PC-3 (cell line): ENCODE measurements at regions not wholly inside any gene's neighbourhood (a gene's known extent, or its start where the extent isn't known, plus 50 kb on each side); places are given as distances from the start of the nearest gene placed in this dataset.

ENCODE experiments used
- ATAC-seq: fragments of 200-7000 bp; cut with Tn5 transposase; 2 replicates; pipeline ENCODE4 v1.9.1; 2020; ENCODE audit warnings: mild to moderate bottlenecking, moderate library complexity
- BruUV-seq: library from RNA; stranded (reverse); fragments of 400-500 nt; replicated peaks from 2 replicates; lab custom pipeline; 2021; lab: Mats Ljungman, UMichigan
- CTCF ChIA-PET: fragments of 300-600 bp; sonication (Branson Sonifier 250); formaldehyde crosslinking; loops from one replicate; lab custom pipeline; 2022; ENCODE audit warnings: antibody characterized with exemption; lab: Charles Lee
- POLR2A ChIA-PET: fragments of 300-600 bp; sonication (Branson Sonifier 250); formaldehyde crosslinking; loops from one replicate; lab custom pipeline; 2022; ENCODE audit warnings: antibody characterized with exemption; ENCODE audit not compliant: unreplicated experiment; lab: Charles Lee
- DNase-seq: peaks from one replicate; pipeline ENCODE4 v3.0.0-alpha.2; 2015
- H2AFZ ChIP-seq: fragments of 300-600 bp; sonication (generic); 2 replicates; pipeline ENCODE4 v1.6.0; 2016; ENCODE audit warnings: antibody characterized with exemption, low read length
- H3F3A ChIP-seq: fragments of 300-600 bp; sonication (generic); one replicate; pipeline ENCODE4 v1.6.0; 2017; ENCODE audit warnings: antibody characterized with exemption, low read length, control low read depth, mild to moderate bottlenecking; ENCODE audit not compliant: unreplicated experiment
- H3K27ac ChIP-seq: fragments of 300-600 bp; sonication (generic); 2 replicates; pipeline ENCODE4 v1.5.1; 2016; ENCODE audit warnings: mild to moderate bottlenecking, low read length
- H3K27me3 ChIP-seq: fragments of 300-600 bp; sonication (generic); 2 replicates; pipeline ENCODE4 v1.6.1; 2016; ENCODE audit warnings: low read length, mixed read lengths
- H3K36me3 ChIP-seq: fragments of 300-600 bp; sonication (generic); 2 replicates; pipeline ENCODE4 v1.6.1; 2016; ENCODE audit warnings: low read depth, mixed run types, low read length, mixed read lengths
- H3K4me1 ChIP-seq: fragments of 300-600 bp; sonication (generic); 2 replicates; pipeline ENCODE4 v1.5.1; 2016; ENCODE audit warnings: low read length; ENCODE audit not compliant: insufficient read depth
- H3K4me2 ChIP-seq: fragments of 300-600 bp; sonication (generic); 2 replicates; pipeline ENCODE4 v1.6.0; 2016; ENCODE audit warnings: low read length
- H3K4me3 ChIP-seq: fragments of 300-600 bp; sonication (generic); 2 replicates; pipeline ENCODE4 v1.5.1; 2016; ENCODE audit warnings: mild to moderate bottlenecking, low read length, mixed read lengths
- H3K79me2 ChIP-seq: fragments of 300-600 bp; sonication (generic); 2 replicates; pipeline ENCODE4 v1.6.1; 2017; ENCODE audit warnings: low read length, mixed read lengths
- H3K9ac ChIP-seq: fragments of 300-600 bp; sonication (generic); 2 replicates; pipeline ENCODE4 v1.6.0; 2016; ENCODE audit warnings: mild to moderate bottlenecking, low read length
- H3K9me2 ChIP-seq: fragments of 300-600 bp; sonication (generic); replicated peaks from 2 replicates; pipeline ENCODE4 v1.6.1; 2016; ENCODE audit warnings: mixed run types, low read length, mixed read lengths
- H3K9me3 ChIP-seq: fragments of 300-600 bp; sonication (generic); 2 replicates; pipeline ENCODE4 v1.6.1; 2016; ENCODE audit warnings: low read length, mixed read lengths
- H4K20me1 ChIP-seq: fragments of 300-600 bp; sonication (generic); 2 replicates; pipeline ENCODE4 v1.6.1; 2016; ENCODE audit warnings: low read length, mixed read lengths
- EZH2 ChIP-seq: fragments of 300-600 bp; sonication (generic); IDR thresholded peaks from one replicate; pipeline ENCODE4 v1.6.1; 2017; ENCODE audit warnings: antibody characterized with exemption, mild to moderate bottlenecking, low read length; ENCODE audit not compliant: unreplicated experiment
- EZH2phosphoT487 ChIP-seq: fragments of 300-600 bp; sonication (generic); IDR thresholded peaks from 2 replicates; pipeline ENCODE4 v1.6.1; 2018; ENCODE audit warnings: mild to moderate bottlenecking, antibody characterized with exemption, low read length, borderline replicate concordance
- intact Hi-C: fragments of 100-400 bp; cut with micrococcal nuclease; formaldehyde crosslinking; loops from 2 replicates; pipeline ENCODE4 v1.9.0; 2023
- TF ChIP-seq, protein P1 (sequence below): fragments of 300-600 bp; sonication (generic); conservative IDR thresholded peaks from 2 replicates; pipeline ENCODE4 v1.5.1; 2017; ENCODE audit warnings: antibody characterized with exemption, low read depth, mild to moderate bottlenecking, low read length

DNA sequence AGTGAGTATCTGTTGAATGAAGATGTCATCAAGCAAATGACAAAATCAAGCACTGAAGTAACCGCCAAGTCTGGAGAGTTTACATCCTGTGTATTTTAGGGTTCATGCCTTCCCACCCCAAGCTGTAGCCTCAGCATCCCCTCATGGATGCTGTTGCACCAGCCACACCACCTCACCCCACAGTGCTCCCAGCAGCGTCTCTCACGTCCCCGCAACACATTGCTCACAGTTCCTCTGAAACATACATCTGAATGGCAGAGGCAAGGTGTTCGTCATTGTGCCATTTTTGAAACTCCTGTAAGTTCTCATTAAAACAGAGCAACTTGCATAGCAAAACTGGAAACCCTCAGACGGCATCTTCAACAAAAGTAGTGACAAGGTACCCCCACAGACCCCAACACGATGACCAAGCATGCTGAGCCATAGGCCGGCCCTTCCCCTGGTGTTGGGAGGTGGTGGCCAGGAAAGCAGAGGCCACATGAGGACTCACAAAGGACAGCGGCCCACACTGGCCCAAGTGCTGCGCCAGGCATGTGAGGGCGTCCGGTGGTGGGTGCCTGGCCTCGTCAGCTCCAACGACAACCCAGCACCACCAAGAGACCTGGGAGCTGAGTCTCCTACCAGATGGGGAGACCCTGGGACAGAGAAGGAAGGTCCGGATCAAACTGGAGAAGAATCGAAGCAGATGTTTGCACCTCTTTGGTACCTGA, 456.5 kb downstream of the EIPR1 start:
- CTCF ChIA-PET, result no interaction called here
- POLR2A ChIA-PET, result no interaction called here
- no peak overlapping the region for H3K4me3 ChIP-seq

DNA sequence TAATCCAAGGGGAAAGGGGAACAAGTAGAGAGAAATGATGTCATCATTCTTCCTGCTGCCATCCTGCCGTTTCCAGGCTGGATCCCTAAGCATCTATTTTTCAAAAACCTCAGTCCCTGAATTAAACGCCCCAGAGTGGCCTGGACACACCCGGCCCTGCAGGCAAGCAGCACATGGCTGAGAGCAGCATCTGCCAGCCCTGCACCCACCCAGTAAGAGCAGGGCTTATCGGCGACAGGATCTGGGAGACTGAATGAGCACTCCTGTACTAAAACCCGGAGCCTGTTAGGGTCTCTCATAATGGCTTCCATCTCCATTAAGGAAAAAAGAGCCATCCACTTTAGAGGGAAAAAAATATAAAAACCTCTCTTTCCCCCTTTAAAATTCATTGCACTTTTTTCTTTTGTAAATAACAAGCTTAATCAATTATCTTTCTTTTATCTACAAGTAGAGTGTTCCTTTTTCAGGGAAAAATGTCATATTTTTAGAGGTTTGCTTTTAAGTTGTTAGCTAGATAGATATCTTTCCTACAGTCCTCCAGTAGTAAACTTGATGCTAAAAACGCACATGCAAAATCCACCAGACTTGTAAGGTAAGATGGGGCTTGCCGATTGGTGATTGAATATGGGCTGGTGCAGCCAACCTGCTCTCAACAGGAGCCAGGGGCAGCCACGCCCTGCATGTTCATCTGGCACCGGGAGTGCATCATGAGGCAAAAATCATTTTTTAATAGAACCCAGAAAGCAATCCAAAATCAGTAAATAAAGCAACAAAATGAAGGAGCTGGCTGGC, 457.8 kb downstream of the EIPR1 start:
- no peaks in the 10 kb centered on the region for H3K79me2 ChIP-seq
- CTCF ChIA-PET, result no interaction called here
- TF ChIP-seq, protein P1, sequence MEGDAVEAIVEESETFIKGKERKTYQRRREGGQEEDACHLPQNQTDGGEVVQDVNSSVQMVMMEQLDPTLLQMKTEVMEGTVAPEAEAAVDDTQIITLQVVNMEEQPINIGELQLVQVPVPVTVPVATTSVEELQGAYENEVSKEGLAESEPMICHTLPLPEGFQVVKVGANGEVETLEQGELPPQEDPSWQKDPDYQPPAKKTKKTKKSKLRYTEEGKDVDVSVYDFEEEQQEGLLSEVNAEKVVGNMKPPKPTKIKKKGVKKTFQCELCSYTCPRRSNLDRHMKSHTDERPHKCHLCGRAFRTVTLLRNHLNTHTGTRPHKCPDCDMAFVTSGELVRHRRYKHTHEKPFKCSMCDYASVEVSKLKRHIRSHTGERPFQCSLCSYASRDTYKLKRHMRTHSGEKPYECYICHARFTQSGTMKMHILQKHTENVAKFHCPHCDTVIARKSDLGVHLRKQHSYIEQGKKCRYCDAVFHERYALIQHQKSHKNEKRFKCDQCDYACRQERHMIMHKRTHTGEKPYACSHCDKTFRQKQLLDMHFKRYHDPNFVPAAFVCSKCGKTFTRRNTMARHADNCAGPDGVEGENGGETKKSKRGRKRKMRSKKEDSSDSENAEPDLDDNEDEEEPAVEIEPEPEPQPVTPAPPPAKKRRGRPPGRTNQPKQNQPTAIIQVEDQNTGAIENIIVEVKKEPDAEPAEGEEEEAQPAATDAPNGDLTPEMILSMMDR, result no peak
- TF ChIP-seq EZH2phosphoT487, result no peak
- no peak for TF ChIP-seq EZH2
- POLR2A ChIA-PET, result no interaction called here
- H3K9me3 ChIP-seq, result no peaks in the 10 kb centered on the region
- no TSS peak for BruUV-seq
- H2AFZ ChIP-seq, result no peak overlapping the region
- H3K27me3 ChIP-seq, result peaks cover 30% of the 10 kb centered on the region
- H3K9ac ChIP-seq, result no peak overlapping the region
- DNase-seq (no peak), ATAC-seq (no peak)
- H3K9me2 ChIP-seq, result no peaks in the 10 kb centered on the region
- no peaks in the 10 kb centered on the region for H4K20me1 ChIP-seq
- H3K4me1 ChIP-seq, result no peaks in the 10 kb centered on the region
- no peak overlapping the region for H3K4me2 ChIP-seq
- no peaks in the 10 kb centered on the region for H3F3A ChIP-seq
- no peak overlapping the region for H3K27ac ChIP-seq
- H3K36me3 ChIP-seq, result no peaks in the 10 kb centered on the region
- H3K4me3 ChIP-seq, result no peak overlapping the region
- intact Hi-C loops, result no loop called here

More for the DNA sequence above, 456.5 kb downstream of the EIPR1 start:
- Histone ChIP-seq H3K27ac (no peak overlapping the region), H3K9ac (no peak overlapping the region), H3F3A (no peaks in the 10 kb centered on the region), H3K9me3 (no peaks in the 10 kb centered on the region), H3K4me2 (no peak overlapping the region), H3K27me3 (peaks cover 32% of the 10 kb centered on the region), H3K4me1 (no peaks in the 10 kb centered on the region), H3K79me2 (no peaks in the 10 kb centered on the region), H2AFZ (no peak overlapping the region), H4K20me1 (no peaks in the 10 kb centered on the region), H3K36me3 (no peaks in the 10 kb centered on the region), H3K9me2 (no peaks in the 10 kb centered on the region)
- BruUV-seq, result no TSS peak
- TF ChIP-seq EZH2 (no peak), EZH2phosphoT487 (no peak)
- TF ChIP-seq, protein P1, result no peak
- DNase-seq (no peak), ATAC-seq (no peak)
- intact Hi-C loops, result no loop called here

DNA sequence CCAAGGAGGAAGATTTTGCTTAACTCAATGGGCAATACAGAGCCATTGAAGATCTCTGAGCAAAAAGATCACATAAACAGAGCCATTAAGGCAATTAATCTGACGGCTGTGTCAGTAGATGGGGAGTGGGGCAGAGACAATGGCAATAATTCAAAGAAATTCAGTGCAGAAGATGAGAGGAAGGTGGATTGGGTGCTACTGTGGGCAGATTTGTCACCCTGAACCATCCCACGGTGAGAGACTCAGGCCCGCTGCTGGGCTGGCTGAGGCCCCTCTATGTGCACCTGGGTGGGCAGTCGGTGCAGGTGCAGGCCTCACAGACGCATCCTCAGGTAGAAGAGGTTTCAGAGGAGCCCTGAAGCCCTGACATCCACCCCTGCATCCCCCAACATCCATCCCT, 458.6 kb downstream of the EIPR1 start:
- BruUV-seq, result no TSS peak
- no peaks in the 10 kb centered on the region for H3K9me3 ChIP-seq
- CTCF ChIA-PET, result no interaction called here
- DNase-seq (no peak), ATAC-seq (no peak)
- H3K4me1 ChIP-seq, result no peaks in the 10 kb centered on the region
- no peak overlapping the region for H2AFZ ChIP-seq
- TF ChIP-seq EZH2phosphoT487 (no peak), EZH2 (no peak)
- TF ChIP-seq, protein P1, result no peak
- H4K20me1 ChIP-seq, result no peaks in the 10 kb centered on the region
- H3K36me3 ChIP-seq, result no peaks in the 10 kb centered on the region
- no peaks in the 10 kb centered on the region for H3F3A ChIP-seq
- H3K4me3 ChIP-seq, result no peak overlapping the region
- intact Hi-C loops, result no loop called here
- H3K9me2 ChIP-seq, result no peaks in the 10 kb centered on the region
- H3K9ac ChIP-seq, result no peak overlapping the region
- no peaks in the 10 kb centered on the region for H3K79me2 ChIP-seq
- POLR2A ChIA-PET, result no interaction called here
- peaks cover 37% of the 10 kb centered on the region for H3K27me3 ChIP-seq
- no peak overlapping the region for H3K4me2 ChIP-seq
- H3K27ac ChIP-seq, result no peak overlapping the region
